ENCODE measurements at regions not wholly inside any gene's neighbourhood (a gene's known extent, or its start where the extent isn't known, plus 50 kb on each side); places are given as distances from the start of the nearest gene placed in this dataset.
"Not testable (repeated sequence)": the region's sequence is repeated elsewhere in the genome, so short reads cannot be mapped to it uniquely, and the experiment has no call there.

GRCh38 chr10:118948786-118949185 is 80.7 kb upstream of the NANOS1 start:
- no peak for DNase-seq

GRCh38 chr10:118950190-118950680 is 79.3 kb upstream of the NANOS1 start:
- no peak for DNase-seq

- no peak for DNase-seq
Measured at GRCh38 chr10:118950997-118951637, 78.4 kb upstream of the NANOS1 start.

GRCh38 chr10:118952493-118953295 is 76.8 kb upstream of the NANOS1 start:
- no peak for DNase-seq

- DNase-seq = peak; percentile 63
Measured at GRCh38 chr10:118953598-118954393, 75.7 kb upstream of the NANOS1 start.

- no peak for DNase-seq
Measured at GRCh38 chr10:118955531-118955930, 74.0 kb upstream of the NANOS1 start.

- DNase-seq = no peak
Measured at GRCh38 chr10:118955951-118956801, 73.3 kb upstream of the NANOS1 start.

- DNase-seq = no peak
Measured at GRCh38 chr10:118956802-118957442, 72.6 kb upstream of the NANOS1 start.

- no peak for DNase-seq
Measured at GRCh38 chr10:118957443-118957825, 72.1 kb upstream of the NANOS1 start.

- no peak for DNase-seq
Measured at GRCh38 chr10:118957966-118958365, 71.5 kb upstream of the NANOS1 start.

GRCh38 chr10:118958559-118958958 is 71.0 kb upstream of the NANOS1 start:
- DNase-seq = no peak

- no peak for DNase-seq
Measured at GRCh38 chr10:118958984-118959925, 70.3 kb upstream of the NANOS1 start.

- peak; percentile 55 for DNase-seq
Measured at GRCh38 chr10:118960157-118961090, 69.1 kb upstream of the NANOS1 start.

- no peak for DNase-seq
Measured at GRCh38 chr10:118961436-118961835, 68.1 kb upstream of the NANOS1 start.

- not testable (repeated sequence) for DNase-seq
Measured at GRCh38 chr10:118962331-118962868, 67.1 kb upstream of the NANOS1 start.

GRCh38 chr10:118963341-118963740 is 66.2 kb upstream of the NANOS1 start:
- no peak for DNase-seq

- no peak for DNase-seq
Measured at GRCh38 chr10:118963933-118964332, 65.6 kb upstream of the NANOS1 start.

GRCh38 chr10:118964476-118964875 is 65.0 kb upstream of the NANOS1 start:
- DNase-seq = not testable (repeated sequence)

All from muscle of arm (tissue), 1 donor.